Endodermal cell (in vitro differentiated cells): ENCODE measurements at regions not wholly inside any gene's neighbourhood (a gene's known extent, or its start where the extent isn't known, plus 50 kb on each side); places are given as distances from the start of the nearest gene placed in this dataset. TPM values are rescaled to one million over a fixed set of nuclear protein-coding genes. Genes with fewer than 3 reads are reported as not detected.

Experiments
- DNase-seq: peaks from one replicate; pipeline ENCODE4 v3.0.0-alpha.2; 2017
- H3K27ac ChIP-seq: 2 replicates; pipeline ENCODE4 v1.5.1; 2013; ENCODE audit warnings: mild to moderate bottlenecking, low read depth, low read length, moderate library complexity
- H3K27me3 ChIP-seq: 2 replicates; pipeline ENCODE4 v1.6.1; 2013; ENCODE audit warnings: mild to moderate bottlenecking, low read length, moderate library complexity; ENCODE audit not compliant: insufficient read depth, control insufficient read depth, poor library complexity, severe bottlenecking
- H3K36me3 ChIP-seq: 2 replicates; pipeline ENCODE4 v1.7.0; 2013; ENCODE audit warnings: mild to moderate bottlenecking, low read length, moderate library complexity; ENCODE audit not compliant: control insufficient read depth, insufficient read depth
- H3K4me1 ChIP-seq: one replicate; pipeline ENCODE4 v1.7.0; 2013; ENCODE audit warnings: low read length; ENCODE audit not compliant: control insufficient read depth, insufficient read depth
- H3K4me3 ChIP-seq: 2 replicates; pipeline ENCODE4 v1.5.1; 2013; ENCODE audit warnings: mild to moderate bottlenecking, low read length, moderate library complexity
- H3K9ac ChIP-seq: 2 replicates; pipeline ENCODE4 v1.6.1; 2013; ENCODE audit warnings: mild to moderate bottlenecking, low read length, moderate library complexity; ENCODE audit not compliant: poor library complexity, severe bottlenecking; ENCODE audit errors: extremely low read depth
- H3K9me3 ChIP-seq: 2 replicates; pipeline ENCODE4 v1.6.1; 2013; ENCODE audit warnings: mild to moderate bottlenecking, low read length, moderate library complexity; ENCODE audit not compliant: control insufficient read depth
- H3K27ac Mint-ChIP-seq: 2 replicates; pipeline ENCODE4 v1.8.0; 2020; ENCODE audit warnings: mixed read lengths
- H3K27me3 Mint-ChIP-seq: 2 replicates; pipeline ENCODE4 v1.8.0; 2021; ENCODE audit warnings: mild to moderate bottlenecking, mixed read lengths; ENCODE audit not compliant: insufficient read depth
- H3K36me3 Mint-ChIP-seq: 2 replicates; pipeline ENCODE4 v1.8.0; 2020; ENCODE audit warnings: low read depth, mixed read lengths
- H3K4me1 Mint-ChIP-seq: 2 replicates; pipeline ENCODE4 v1.8.0; 2020; ENCODE audit warnings: mixed read lengths
- H3K4me3 Mint-ChIP-seq: 2 replicates; pipeline ENCODE4 v1.8.0; 2020; ENCODE audit warnings: mild to moderate bottlenecking, moderate library complexity, mixed read lengths
- H3K9me3 Mint-ChIP-seq: 2 replicates; pipeline ENCODE4 v1.8.0; 2020; ENCODE audit warnings: mild to moderate bottlenecking, mixed read lengths
- CTCF ChIP-seq: fragments of 200-600 bp; sonication (generic); conservative IDR thresholded peaks from 2 replicates; pipeline ENCODE4 v1.5.0; 2021; ENCODE audit warnings: antibody characterized with exemption, mild to moderate bottlenecking
- WGBS, 2 experiments: methylation state at CpG; one replicate each; pipeline versions ENCODE4 v1.1.5 to v1.1.7; 2013; ENCODE audit warnings: missing lambda C conversion rate in 2 of 2, mixed read lengths in 1 of 2; ENCODE audit not compliant: insufficient coverage in 1 of 2, insufficient read length in 1 of 2; 5-methylcytosine and 5-hydroxymethylcytosine counted together
- microRNA-seq: library from miRNA; unstranded; fragments of <30 nt; microRNA quantifications from one replicate; pipeline ENCODE4 v1.2.0, GENCODE V29; 2020; ENCODE audit warnings: borderline microRNAs expressed

DNA sequence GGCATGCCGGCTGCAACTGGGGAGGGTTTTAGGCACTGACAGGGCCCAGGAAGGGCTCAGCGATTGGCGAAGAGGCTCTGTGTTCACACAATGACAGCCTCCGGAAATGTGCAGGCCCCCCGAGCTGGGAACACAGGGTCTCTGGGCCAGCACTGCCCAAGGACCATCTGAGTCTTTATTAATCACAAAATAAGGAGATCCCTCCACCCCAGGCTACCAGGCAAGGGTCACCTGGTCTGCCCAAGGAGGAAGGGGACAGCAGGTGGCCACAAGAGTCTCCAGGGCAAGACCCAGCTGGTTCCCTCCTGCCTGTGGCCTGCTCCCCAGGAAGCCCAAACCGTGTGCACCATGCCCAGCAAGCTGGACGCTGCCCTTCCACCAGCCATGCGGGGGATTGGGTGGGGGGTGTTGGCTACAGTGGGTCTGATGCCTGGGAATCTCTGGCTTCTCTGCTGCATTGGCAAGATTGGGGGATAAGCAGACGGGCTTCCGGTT, 52.1 kb upstream of the TNRC6C start:
- peaks cover 4% of the 10 kb centered on the region for H3K4me1 Mint-ChIP-seq
- Histone ChIP-seq H3K9me3 (no peaks in the 10 kb centered on the region), H3K27ac (no peak overlapping the region), H3K4me1 (no peaks in the 10 kb centered on the region), H3K4me3 (no peak overlapping the region), H3K36me3 (no peaks in the 10 kb centered on the region), H3K9ac (no peak overlapping the region), H3K27me3 (no peaks in the 10 kb centered on the region)
- no peak for DNase-seq
- no peak for TF ChIP-seq CTCF
- no peak overlapping the region for H3K4me3 Mint-ChIP-seq
- H3K36me3 Mint-ChIP-seq = no peaks in the 10 kb centered on the region
- 90 to 95% methylated on average over 5 to 10 of the region's 10 CpGs for WGBS, 2 experiments
- H3K27ac Mint-ChIP-seq = no peak overlapping the region
- H3K27me3 Mint-ChIP-seq = peaks cover 18% of the 10 kb centered on the region
- H3K9me3 Mint-ChIP-seq = peaks cover 3% of the 10 kb centered on the region

DNA sequence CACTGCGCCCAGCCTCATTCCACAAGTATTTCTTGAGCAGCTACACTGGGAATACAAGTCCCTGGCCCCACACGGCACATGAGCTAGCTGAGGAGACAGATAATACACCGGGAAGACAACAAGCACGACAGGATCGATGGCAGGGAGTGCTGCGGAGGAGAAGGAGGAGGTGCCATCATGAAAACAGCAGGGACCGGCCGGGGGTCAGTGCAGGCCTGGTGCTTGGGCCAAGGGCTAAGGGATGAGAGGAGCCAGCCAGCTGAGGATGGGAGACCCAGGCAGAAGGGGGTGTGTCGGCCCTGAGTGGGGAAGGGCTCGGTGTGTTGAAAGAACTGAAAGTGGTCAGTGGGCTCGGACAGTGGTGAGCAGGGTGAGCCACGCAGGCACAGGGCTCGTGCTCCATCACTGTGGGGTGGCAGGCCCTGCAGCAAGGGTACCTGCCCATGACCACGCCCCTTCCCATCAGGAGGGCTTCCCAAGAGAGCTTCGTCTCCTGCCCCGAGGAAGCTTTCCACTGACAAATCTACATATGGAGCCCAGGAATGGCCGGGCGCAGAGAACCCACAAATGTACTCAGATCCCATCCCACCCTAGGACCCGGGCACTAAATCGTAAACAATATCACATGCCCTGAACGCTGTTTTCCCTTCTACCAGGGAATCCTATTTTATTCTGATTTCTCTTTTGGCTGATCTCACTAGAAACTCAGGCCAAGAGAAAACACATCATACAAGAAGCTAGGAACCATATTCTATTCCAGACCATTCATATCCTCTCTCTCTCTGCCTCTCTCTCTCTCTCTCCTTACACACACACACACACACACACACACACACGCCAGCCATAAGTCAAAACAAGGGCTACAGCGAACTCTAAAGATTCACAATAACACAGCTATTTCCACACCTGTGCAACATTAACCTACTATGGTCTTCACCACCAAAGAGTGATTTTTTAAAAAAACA, 50.7 kb upstream of the TNRC6C start:
- Mint-ChIP-seq H3K4me3 (no peak overlapping the region), H3K4me1 (peaks cover 4% of the 10 kb centered on the region), H3K9me3 (peaks cover 8% of the 10 kb centered on the region), H3K27me3 (peaks cover 24% of the 10 kb centered on the region), H3K27ac (no peak overlapping the region), H3K36me3 (no peaks in the 10 kb centered on the region)
- Histone ChIP-seq H3K27ac (no peak overlapping the region), H3K27me3 (no peaks in the 10 kb centered on the region), H3K4me1 (no peaks in the 10 kb centered on the region), H3K9me3 (no peaks in the 10 kb centered on the region), H3K36me3 (no peaks in the 10 kb centered on the region), H3K9ac (no peak overlapping the region), H3K4me3 (no peak overlapping the region)
- WGBS, 2 experiments = 90 to 91% methylated on average over 14 to 23 of the region's 23 CpGs
- no peak for TF ChIP-seq CTCF
- peak; percentile 52 for DNase-seq

GRCh38 chr17:77908501-77908900, 50.0 kb upstream of the TNRC6C start:
- H3K36me3 Mint-ChIP-seq = no peaks in the 10 kb centered on the region
- no peak for TF ChIP-seq CTCF
- H3K27me3 Mint-ChIP-seq = peaks cover 24% of the 10 kb centered on the region
- peaks cover 8% of the 10 kb centered on the region for H3K9me3 Mint-ChIP-seq
- H3K4me3 Mint-ChIP-seq = no peak overlapping the region
- Histone ChIP-seq H3K27ac (no peak overlapping the region), H3K4me3 (no peak overlapping the region), H3K36me3 (no peaks in the 10 kb centered on the region), H3K9me3 (no peaks in the 10 kb centered on the region), H3K9ac (no peak overlapping the region), H3K4me1 (no peaks in the 10 kb centered on the region), H3K27me3 (no peaks in the 10 kb centered on the region)
- H3K27ac Mint-ChIP-seq = no peak overlapping the region
- peak; percentile 24 for DNase-seq
- WGBS, 2 experiments = 74 to 90% methylated on average over 3 to 4 of the region's 4 CpGs
- peaks cover 4% of the 10 kb centered on the region for H3K4me1 Mint-ChIP-seq

Small RNA genes in the stretch of these regions (microRNA-seq; reads per million reads assigned to microRNA genes)
- not detected for gene MIR4316
